K562 (cell line): ENCODE measurements at regions not wholly inside any gene's neighbourhood (a gene's known extent, or its start where the extent isn't known, plus 50 kb on each side); places are given as distances from the start of the nearest gene placed in this dataset.

Experiments
- TF ChIP-seq, protein P1 (sequence below): fragments of 200-600 bp; sonication (generic); IDR thresholded peaks from one replicate; pipeline ENCODE4 v1.6.1; 2012; ENCODE audit warnings: mild to moderate bottlenecking, low read depth, low read length, inconsistent platforms

DNA sequence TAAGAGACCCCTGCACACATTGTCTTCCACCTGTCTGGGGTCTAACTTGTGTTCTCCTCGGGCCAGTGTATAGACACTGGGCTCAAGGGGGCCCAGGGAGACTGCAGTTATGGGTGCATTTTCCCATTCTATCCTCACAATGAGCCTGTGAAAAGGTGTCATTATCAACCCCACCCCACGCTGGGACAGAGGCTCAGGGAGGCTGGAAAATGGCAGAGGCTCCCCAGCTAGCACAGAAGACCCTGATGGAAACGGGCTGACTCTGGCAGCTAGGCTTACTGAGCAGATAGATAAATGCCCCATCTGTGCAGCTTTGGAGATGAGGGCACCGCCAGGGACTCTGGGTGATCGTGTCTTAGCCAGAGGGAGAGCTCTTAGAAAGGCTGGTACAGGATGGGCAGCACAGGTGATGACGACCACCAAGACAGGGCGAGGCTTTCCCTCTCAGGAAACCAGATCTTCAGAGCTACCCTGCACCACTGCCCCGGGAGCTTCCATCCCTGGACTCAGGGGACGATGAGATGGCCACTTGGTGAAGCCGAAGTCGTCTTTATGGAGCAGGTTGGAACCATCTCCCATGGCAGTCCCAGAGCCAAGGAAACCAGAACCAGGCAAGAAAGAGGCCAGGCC lies 58.2 kb upstream of the CHST15 start (continued):
- TF ChIP-seq, protein P1, sequence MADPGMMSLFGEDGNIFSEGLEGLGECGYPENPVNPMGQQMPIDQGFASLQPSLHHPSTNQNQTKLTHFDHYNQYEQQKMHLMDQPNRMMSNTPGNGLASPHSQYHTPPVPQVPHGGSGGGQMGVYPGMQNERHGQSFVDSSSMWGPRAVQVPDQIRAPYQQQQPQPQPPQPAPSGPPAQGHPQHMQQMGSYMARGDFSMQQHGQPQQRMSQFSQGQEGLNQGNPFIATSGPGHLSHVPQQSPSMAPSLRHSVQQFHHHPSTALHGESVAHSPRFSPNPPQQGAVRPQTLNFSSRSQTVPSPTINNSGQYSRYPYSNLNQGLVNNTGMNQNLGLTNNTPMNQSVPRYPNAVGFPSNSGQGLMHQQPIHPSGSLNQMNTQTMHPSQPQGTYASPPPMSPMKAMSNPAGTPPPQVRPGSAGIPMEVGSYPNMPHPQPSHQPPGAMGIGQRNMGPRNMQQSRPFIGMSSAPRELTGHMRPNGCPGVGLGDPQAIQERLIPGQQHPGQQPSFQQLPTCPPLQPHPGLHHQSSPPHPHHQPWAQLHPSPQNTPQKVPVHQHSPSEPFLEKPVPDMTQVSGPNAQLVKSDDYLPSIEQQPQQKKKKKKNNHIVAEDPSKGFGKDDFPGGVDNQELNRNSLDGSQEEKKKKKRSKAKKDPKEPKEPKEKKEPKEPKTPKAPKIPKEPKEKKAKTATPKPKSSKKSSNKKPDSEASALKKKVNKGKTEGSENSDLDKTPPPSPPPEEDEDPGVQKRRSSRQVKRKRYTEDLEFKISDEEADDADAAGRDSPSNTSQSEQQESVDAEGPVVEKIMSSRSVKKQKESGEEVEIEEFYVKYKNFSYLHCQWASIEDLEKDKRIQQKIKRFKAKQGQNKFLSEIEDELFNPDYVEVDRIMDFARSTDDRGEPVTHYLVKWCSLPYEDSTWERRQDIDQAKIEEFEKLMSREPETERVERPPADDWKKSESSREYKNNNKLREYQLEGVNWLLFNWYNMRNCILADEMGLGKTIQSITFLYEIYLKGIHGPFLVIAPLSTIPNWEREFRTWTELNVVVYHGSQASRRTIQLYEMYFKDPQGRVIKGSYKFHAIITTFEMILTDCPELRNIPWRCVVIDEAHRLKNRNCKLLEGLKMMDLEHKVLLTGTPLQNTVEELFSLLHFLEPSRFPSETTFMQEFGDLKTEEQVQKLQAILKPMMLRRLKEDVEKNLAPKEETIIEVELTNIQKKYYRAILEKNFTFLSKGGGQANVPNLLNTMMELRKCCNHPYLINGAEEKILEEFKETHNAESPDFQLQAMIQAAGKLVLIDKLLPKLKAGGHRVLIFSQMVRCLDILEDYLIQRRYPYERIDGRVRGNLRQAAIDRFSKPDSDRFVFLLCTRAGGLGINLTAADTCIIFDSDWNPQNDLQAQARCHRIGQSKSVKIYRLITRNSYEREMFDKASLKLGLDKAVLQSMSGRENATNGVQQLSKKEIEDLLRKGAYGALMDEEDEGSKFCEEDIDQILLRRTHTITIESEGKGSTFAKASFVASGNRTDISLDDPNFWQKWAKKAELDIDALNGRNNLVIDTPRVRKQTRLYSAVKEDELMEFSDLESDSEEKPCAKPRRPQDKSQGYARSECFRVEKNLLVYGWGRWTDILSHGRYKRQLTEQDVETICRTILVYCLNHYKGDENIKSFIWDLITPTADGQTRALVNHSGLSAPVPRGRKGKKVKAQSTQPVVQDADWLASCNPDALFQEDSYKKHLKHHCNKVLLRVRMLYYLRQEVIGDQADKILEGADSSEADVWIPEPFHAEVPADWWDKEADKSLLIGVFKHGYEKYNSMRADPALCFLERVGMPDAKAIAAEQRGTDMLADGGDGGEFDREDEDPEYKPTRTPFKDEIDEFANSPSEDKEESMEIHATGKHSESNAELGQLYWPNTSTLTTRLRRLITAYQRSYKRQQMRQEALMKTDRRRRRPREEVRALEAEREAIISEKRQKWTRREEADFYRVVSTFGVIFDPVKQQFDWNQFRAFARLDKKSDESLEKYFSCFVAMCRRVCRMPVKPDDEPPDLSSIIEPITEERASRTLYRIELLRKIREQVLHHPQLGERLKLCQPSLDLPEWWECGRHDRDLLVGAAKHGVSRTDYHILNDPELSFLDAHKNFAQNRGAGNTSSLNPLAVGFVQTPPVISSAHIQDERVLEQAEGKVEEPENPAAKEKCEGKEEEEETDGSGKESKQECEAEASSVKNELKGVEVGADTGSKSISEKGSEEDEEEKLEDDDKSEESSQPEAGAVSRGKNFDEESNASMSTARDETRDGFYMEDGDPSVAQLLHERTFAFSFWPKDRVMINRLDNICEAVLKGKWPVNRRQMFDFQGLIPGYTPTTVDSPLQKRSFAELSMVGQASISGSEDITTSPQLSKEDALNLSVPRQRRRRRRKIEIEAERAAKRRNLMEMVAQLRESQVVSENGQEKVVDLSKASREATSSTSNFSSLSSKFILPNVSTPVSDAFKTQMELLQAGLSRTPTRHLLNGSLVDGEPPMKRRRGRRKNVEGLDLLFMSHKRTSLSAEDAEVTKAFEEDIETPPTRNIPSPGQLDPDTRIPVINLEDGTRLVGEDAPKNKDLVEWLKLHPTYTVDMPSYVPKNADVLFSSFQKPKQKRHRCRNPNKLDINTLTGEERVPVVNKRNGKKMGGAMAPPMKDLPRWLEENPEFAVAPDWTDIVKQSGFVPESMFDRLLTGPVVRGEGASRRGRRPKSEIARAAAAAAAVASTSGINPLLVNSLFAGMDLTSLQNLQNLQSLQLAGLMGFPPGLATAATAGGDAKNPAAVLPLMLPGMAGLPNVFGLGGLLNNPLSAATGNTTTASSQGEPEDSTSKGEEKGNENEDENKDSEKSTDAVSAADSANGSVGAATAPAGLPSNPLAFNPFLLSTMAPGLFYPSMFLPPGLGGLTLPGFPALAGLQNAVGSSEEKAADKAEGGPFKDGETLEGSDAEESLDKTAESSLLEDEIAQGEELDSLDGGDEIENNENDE: no peak
